Endothelial cell of umbilical vein (primary cell): ENCODE measurements at regions not wholly inside any gene's neighbourhood (a gene's known extent, or its start where the extent isn't known, plus 50 kb on each side); places are given as distances from the start of the nearest gene placed in this dataset.

Source experiments
- POLR2A ChIP-seq: IDR thresholded peaks from 2 replicates; pipeline ENCODE4 v1.6.1; 2012; ENCODE audit warnings: low read depth, mild to moderate bottlenecking, control low read depth, low read length
- TF ChIP-seq, protein P1 (sequence below), 2 donors: IDR thresholded peaks; 1 replicate in 1 of 2; 2 replicates in 1 of 2; pipeline ENCODE4 v1.5.1; 2011; ENCODE audit warnings: low read length in 2 of 2, mild to moderate bottlenecking in 2 of 2, moderate library complexity in 2 of 2, control low read depth in 1 of 2, inconsistent platforms in 1 of 2, low read depth in 1 of 2; ENCODE audit not compliant: insufficient read depth in 1 of 2; ENCODE audit errors: extremely low read depth in 1 of 2

DNA sequence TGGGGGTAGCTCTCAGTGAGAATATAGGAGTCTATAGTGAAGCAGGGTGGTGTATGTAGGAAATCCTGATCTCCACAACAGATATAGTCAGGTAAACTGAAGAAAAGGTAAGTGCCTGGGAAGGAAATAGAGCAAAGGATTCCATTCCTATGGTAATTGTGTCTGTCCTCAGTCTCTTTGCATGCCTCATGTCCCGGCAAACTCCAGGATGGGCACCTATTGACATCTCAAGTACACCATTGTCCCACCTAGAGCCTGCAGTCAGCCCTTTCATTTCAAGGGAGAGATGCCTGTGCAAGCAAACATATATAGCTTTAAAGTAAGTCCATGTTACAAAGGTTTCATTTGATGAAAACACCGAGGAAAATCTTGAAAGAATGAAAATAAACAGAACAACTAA is 257.7 kb upstream of the AZI2 start:
- TF ChIP-seq, protein P1, sequence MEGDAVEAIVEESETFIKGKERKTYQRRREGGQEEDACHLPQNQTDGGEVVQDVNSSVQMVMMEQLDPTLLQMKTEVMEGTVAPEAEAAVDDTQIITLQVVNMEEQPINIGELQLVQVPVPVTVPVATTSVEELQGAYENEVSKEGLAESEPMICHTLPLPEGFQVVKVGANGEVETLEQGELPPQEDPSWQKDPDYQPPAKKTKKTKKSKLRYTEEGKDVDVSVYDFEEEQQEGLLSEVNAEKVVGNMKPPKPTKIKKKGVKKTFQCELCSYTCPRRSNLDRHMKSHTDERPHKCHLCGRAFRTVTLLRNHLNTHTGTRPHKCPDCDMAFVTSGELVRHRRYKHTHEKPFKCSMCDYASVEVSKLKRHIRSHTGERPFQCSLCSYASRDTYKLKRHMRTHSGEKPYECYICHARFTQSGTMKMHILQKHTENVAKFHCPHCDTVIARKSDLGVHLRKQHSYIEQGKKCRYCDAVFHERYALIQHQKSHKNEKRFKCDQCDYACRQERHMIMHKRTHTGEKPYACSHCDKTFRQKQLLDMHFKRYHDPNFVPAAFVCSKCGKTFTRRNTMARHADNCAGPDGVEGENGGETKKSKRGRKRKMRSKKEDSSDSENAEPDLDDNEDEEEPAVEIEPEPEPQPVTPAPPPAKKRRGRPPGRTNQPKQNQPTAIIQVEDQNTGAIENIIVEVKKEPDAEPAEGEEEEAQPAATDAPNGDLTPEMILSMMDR (IDR thresholded peaks at IDR 0.05; ENCODE audit: extremely low read depth in 1 of 2, insufficient read depth in 1 of 2, low read depth in 1 of 2, low read length in 2 of 2): no peak
- TF ChIP-seq POLR2A: no peak
